T-helper 1 cell treated with Interleukin-12 subunit alpha and Interleukin-12 subunit beta and Interleukin-4 antibody, amounts not matched to agents 30 ng/mL and 1 ng/mL, for 36 hours (primary cell): ENCODE measurements at regions not wholly inside any gene's neighbourhood (a gene's known extent, or its start where the extent isn't known, plus 50 kb on each side); places are given as distances from the start of the nearest gene placed in this dataset.
"Not testable (repeated sequence)": the region's sequence is repeated elsewhere in the genome, so short reads cannot be mapped to it uniquely, and the experiment has no call there.

Experiments used
- intact Hi-C: fragments of 100-400 bp; cut with micrococcal nuclease; formaldehyde crosslinking; loops from one replicate; pipeline ENCODE4 v1.15.1; 2024

GRCh38 chr13:70809588-70809987, 701.3 kb upstream of the KLHL1 start:
- intact Hi-C loops = no loop called here

- intact Hi-C loops = no loop called here
Observed at GRCh38 chr13:70798385-70798784, 690.1 kb upstream of the KLHL1 start.

- intact Hi-C loops = no loop called here
Observed at GRCh38 chr13:70795484-70795883, 687.2 kb upstream of the KLHL1 start.

- intact Hi-C loops = no loop called here
Observed at GRCh38 chr13:70792121-70792520, 683.9 kb upstream of the KLHL1 start.

GRCh38 chr13:70789751-70790150, 681.5 kb upstream of the KLHL1 start:
- intact Hi-C loops = no loop called here

GRCh38 chr13:70788074-70788473, 679.8 kb upstream of the KLHL1 start:
- intact Hi-C loops = no loop called here

GRCh38 chr13:70784207-70784989, 676.1 kb upstream of the KLHL1 start:
- intact Hi-C loops = no loop called here

- intact Hi-C loops = no loop called here
Observed at GRCh38 chr13:70769817-70770216, 661.6 kb upstream of the KLHL1 start.

GRCh38 chr13:70758932-70759331, 650.7 kb upstream of the KLHL1 start:
- intact Hi-C loops = no loop called here

- intact Hi-C loops = no loop called here
Observed at GRCh38 chr13:70756088-70756487, 647.8 kb upstream of the KLHL1 start.

GRCh38 chr13:70755456-70755855, 647.2 kb upstream of the KLHL1 start:
- intact Hi-C loops = no loop called here

GRCh38 chr13:70747262-70747661, 639.0 kb upstream of the KLHL1 start:
- intact Hi-C loops = no loop called here

- intact Hi-C loops = not testable (repeated sequence)
Observed at GRCh38 chr13:70746469-70746868, 638.2 kb upstream of the KLHL1 start.

GRCh38 chr13:70736622-70737317, 628.5 kb upstream of the KLHL1 start:
- intact Hi-C loops = no loop called here

- intact Hi-C loops = no loop called here
Observed at GRCh38 chr13:70732611-70733010, 624.4 kb upstream of the KLHL1 start.

GRCh38 chr13:70729369-70729768, 621.1 kb upstream of the KLHL1 start:
- intact Hi-C loops = no loop called here

GRCh38 chr13:70723732-70724131, 615.5 kb upstream of the KLHL1 start:
- intact Hi-C loops = no loop called here

GRCh38 chr13:70720386-70720785, 612.1 kb upstream of the KLHL1 start:
- intact Hi-C loops = no loop called here

GRCh38 chr13:70714993-70715392, 606.7 kb upstream of the KLHL1 start:
- intact Hi-C loops = no loop called here

- intact Hi-C loops = no loop called here
Observed at GRCh38 chr13:70708775-70709174, 600.5 kb upstream of the KLHL1 start.

- intact Hi-C loops = no loop called here
Observed at GRCh38 chr13:70703755-70704154, 595.5 kb upstream of the KLHL1 start.

- intact Hi-C loops = no loop called here
Observed at GRCh38 chr13:70694996-70695715, 586.9 kb upstream of the KLHL1 start.
